GM23248 (cell line): ENCODE measurements at regions not wholly inside any gene's neighbourhood (a gene's known extent, or its start where the extent isn't known, plus 50 kb on each side); places are given as distances from the start of the nearest gene placed in this dataset.

Source experiments
- EZH2 ChIP-seq: fragments of 200-600 bp; sonication (generic); IDR thresholded peaks from 2 replicates; pipeline ENCODE4 v1.6.1; 2018; ENCODE audit warnings: antibody characterized with exemption, mild to moderate bottlenecking; ENCODE audit not compliant: insufficient read depth, poor library complexity, severe bottlenecking
- EZH2phosphoT487 ChIP-seq: fragments of 200-600 bp; sonication (generic); IDR thresholded peaks from 2 replicates; pipeline ENCODE4 v1.6.1; 2018; ENCODE audit warnings: antibody characterized with exemption, moderate library complexity, mild to moderate bottlenecking, low read depth; ENCODE audit not compliant: insufficient read depth

DNA sequence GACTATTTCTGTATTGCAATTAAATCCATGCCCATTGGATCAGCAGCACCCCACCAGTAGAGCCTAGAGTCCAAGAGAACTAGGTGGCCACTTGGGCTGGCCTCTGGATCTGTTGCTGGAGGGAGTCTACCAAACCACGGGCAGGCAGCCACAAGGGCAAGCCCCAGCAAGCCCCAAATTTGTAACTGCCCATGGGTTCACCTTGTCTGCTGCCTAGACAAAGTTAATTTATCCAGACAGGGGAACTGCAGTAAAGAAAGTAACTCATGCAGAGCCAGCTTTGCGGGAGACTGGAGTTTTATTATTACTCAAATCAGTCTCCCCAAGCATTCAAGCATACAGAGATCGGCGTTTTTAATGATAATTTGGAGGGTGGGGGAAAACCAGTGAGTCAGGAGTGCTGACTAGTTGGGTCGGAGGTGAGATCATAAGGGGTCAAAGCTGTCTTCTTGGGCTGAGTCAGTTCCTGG, 74.0 kb upstream of the TERB2 start:
- TF ChIP-seq EZH2phosphoT487 (no peak), EZH2 (no peak)
